Adrenal gland (tissue), 5 donors: ENCODE measurements at regions not wholly inside any gene's neighbourhood (a gene's known extent, or its start where the extent isn't known, plus 50 kb on each side); places are given as distances from the start of the nearest gene placed in this dataset.

Source experiments
- POLR2A ChIP-seq, 2 donors: fragments of 450-650 bp; IDR thresholded peaks; one replicate each; pipeline ENCODE4 v1.6.1; 2017; ENCODE audit warnings: antibody characterized with exemption in 2 of 2, mild to moderate bottlenecking in 2 of 2, moderate library complexity in 1 of 2
- TF ChIP-seq, protein P1 (sequence below), 6 experiments: fragments of 450-650 bp in 4 of 6; fragments of 200-600 bp in 2 of 6; sonication (generic) in 1 of 6; IDR thresholded peaks; 1 replicate in 5 of 6; 2 replicates in 1 of 6; pipeline versions ENCODE4 v1.5.1 to v1.8.0; 2016 to 2021; ENCODE audit warnings: antibody characterized with exemption in 6 of 6, mild to moderate bottlenecking in 2 of 6, moderate library complexity in 1 of 6
- donor health status: DM: no; HTN: no; CAD: no.

DNA sequence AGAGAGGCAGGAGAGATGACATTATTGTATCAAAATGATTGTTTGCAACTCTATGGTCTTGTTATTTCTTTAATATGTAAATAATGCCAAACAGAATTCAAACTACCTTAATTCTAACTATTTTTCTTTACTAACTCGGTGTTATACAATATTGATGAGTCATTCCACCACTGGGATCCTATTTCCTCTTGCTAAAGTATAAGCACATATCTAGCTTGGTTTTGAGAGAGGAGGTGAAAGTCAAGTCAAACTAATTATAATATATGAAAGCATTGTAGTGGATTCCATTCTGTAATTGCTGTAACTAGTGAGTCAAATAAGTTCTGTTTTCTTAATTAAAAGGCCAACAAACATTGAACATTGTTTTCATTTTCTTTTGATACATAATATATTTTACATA lies 837.6 kb downstream of the PDHA2 start:
- TF ChIP-seq, protein P1, sequence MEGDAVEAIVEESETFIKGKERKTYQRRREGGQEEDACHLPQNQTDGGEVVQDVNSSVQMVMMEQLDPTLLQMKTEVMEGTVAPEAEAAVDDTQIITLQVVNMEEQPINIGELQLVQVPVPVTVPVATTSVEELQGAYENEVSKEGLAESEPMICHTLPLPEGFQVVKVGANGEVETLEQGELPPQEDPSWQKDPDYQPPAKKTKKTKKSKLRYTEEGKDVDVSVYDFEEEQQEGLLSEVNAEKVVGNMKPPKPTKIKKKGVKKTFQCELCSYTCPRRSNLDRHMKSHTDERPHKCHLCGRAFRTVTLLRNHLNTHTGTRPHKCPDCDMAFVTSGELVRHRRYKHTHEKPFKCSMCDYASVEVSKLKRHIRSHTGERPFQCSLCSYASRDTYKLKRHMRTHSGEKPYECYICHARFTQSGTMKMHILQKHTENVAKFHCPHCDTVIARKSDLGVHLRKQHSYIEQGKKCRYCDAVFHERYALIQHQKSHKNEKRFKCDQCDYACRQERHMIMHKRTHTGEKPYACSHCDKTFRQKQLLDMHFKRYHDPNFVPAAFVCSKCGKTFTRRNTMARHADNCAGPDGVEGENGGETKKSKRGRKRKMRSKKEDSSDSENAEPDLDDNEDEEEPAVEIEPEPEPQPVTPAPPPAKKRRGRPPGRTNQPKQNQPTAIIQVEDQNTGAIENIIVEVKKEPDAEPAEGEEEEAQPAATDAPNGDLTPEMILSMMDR (IDR thresholded peaks at IDR 0.05): no peak
- TF ChIP-seq POLR2A (IDR thresholded peaks at IDR 0.05): no peak
